Smooth muscle cell (in vitro differentiated cells): ENCODE measurements at regions not wholly inside any gene's neighbourhood (a gene's known extent, or its start where the extent isn't known, plus 50 kb on each side); places are given as distances from the start of the nearest gene placed in this dataset.

Experiments
- DNase-seq: peaks from one replicate; lab custom pipeline; 2025; ENCODE audit not compliant: unreplicated experiment; lab: John Stamatoyannopoulos, UW
- H2AFZ ChIP-seq: fragments of 200-600 bp; sonication (generic); 2 replicates; pipeline ENCODE4 v1.6.0; 2016; ENCODE audit warnings: antibody characterized with exemption, low read depth, mild to moderate bottlenecking
- H3F3A ChIP-seq: fragments of 200-600 bp; sonication (generic); 2 replicates; pipeline ENCODE4 v1.6.0; 2017; ENCODE audit warnings: antibody characterized with exemption, low read depth
- H3K27ac ChIP-seq: fragments of 200-600 bp; sonication (generic); 2 replicates; pipeline ENCODE4 v1.5.1; 2016; ENCODE audit warnings: low read depth, mild to moderate bottlenecking
- H3K27me3 ChIP-seq: fragments of 200-600 bp; sonication (generic); 2 replicates; pipeline ENCODE4 v1.6.1; 2016; ENCODE audit warnings: low read depth, mild to moderate bottlenecking
- H3K36me3 ChIP-seq: fragments of 200-600 bp; sonication (generic); 2 replicates; pipeline ENCODE4 v1.5.1; 2016; ENCODE audit warnings: low read depth
- H3K4me1 ChIP-seq: fragments of 200-600 bp; sonication (generic); 2 replicates; pipeline ENCODE4 v1.5.1; 2016; ENCODE audit warnings: low read depth
- H3K4me2 ChIP-seq: fragments of 200-600 bp; sonication (generic); 2 replicates; pipeline ENCODE4 v1.6.0; 2016; ENCODE audit warnings: mild to moderate bottlenecking
- H3K4me3 ChIP-seq: fragments of 200-600 bp; sonication (generic); 2 replicates; pipeline ENCODE4 v1.5.1; 2016; ENCODE audit warnings: mild to moderate bottlenecking
- H3K79me2 ChIP-seq: fragments of 200-600 bp; sonication (generic); 2 replicates; pipeline ENCODE4 v1.6.0; 2016; ENCODE audit warnings: low read depth, mild to moderate bottlenecking
- H3K9ac ChIP-seq: fragments of 200-600 bp; sonication (generic); 2 replicates; pipeline ENCODE4 v1.6.0; 2016; ENCODE audit warnings: low read depth
- H3K9me3 ChIP-seq: fragments of 200-600 bp; sonication (generic); replicated peaks from 2 replicates; pipeline ENCODE4 v1.5.1; 2016; ENCODE audit warnings: low read depth
- H4K20me1 ChIP-seq: fragments of 200-600 bp; sonication (generic); 2 replicates; pipeline ENCODE4 v1.6.0; 2016; ENCODE audit warnings: low read depth
- CTCF ChIP-seq: fragments of 200-600 bp; sonication (generic); IDR thresholded peaks from 2 replicates; pipeline ENCODE4 v1.5.1; 2017; ENCODE audit warnings: borderline replicate concordance, mild to moderate bottlenecking, antibody characterized with exemption; ENCODE audit not compliant: insufficient read depth, poor library complexity, severe bottlenecking
- WGBS: methylation state at CpG from one replicate; pipeline ENCODE4 v1.1.7; 2016; ENCODE audit warnings: low lambda C conversion rate; 5-methylcytosine and 5-hydroxymethylcytosine counted together

- H3K4me3 ChIP-seq, result no peak overlapping the region
- H4K20me1 ChIP-seq, result no peaks in the 10 kb centered on the region
- no peak for TF ChIP-seq CTCF
- H3K79me2 ChIP-seq, result no peaks in the 10 kb centered on the region
- H2AFZ ChIP-seq, result no peak overlapping the region
- no peaks in the 10 kb centered on the region for H3K27me3 ChIP-seq
- no peaks in the 10 kb centered on the region for H3K4me1 ChIP-seq
- H3K9me3 ChIP-seq, result no peaks in the 10 kb centered on the region
- no peak for DNase-seq
- H3K9ac ChIP-seq, result no peak overlapping the region
- H3F3A ChIP-seq, result no peaks in the 10 kb centered on the region
- no peaks in the 10 kb centered on the region for H3K36me3 ChIP-seq
- WGBS, result 90% methylated on average over 11 of the region's 11 CpGs
- no peak overlapping the region for H3K27ac ChIP-seq
- H3K4me2 ChIP-seq, result no peak overlapping the region
These were observed 78.0 kb downstream of the HMX1 start for GRCh38 chr4:8793571-8794160.

- H3K36me3 ChIP-seq, result no peaks in the 10 kb centered on the region
- H2AFZ ChIP-seq, result no peak overlapping the region
- H3K9me3 ChIP-seq, result no peaks in the 10 kb centered on the region
- no peak for DNase-seq
- no peak overlapping the region for H3K4me2 ChIP-seq
- no peaks in the 10 kb centered on the region for H3K27me3 ChIP-seq
- H4K20me1 ChIP-seq, result no peaks in the 10 kb centered on the region
- no peaks in the 10 kb centered on the region for H3F3A ChIP-seq
- H3K4me3 ChIP-seq, result no peak overlapping the region
- 89% methylated on average over 10 of the region's 10 CpGs for WGBS
- no peak overlapping the region for H3K27ac ChIP-seq
- H3K9ac ChIP-seq, result no peak overlapping the region
- TF ChIP-seq CTCF, result no peak
- H3K79me2 ChIP-seq, result no peaks in the 10 kb centered on the region
- H3K4me1 ChIP-seq, result no peaks in the 10 kb centered on the region
These were observed 79.1 kb downstream of the HMX1 start for GRCh38 chr4:8792491-8792890.

- no peak overlapping the region for H3K9ac ChIP-seq
- no peak for DNase-seq
- no peak overlapping the region for H3K27ac ChIP-seq
- H3F3A ChIP-seq, result no peaks in the 10 kb centered on the region
- WGBS, result 86% methylated on average over 9 of the region's 9 CpGs
- no peaks in the 10 kb centered on the region for H3K79me2 ChIP-seq
- TF ChIP-seq CTCF, result no peak
- H3K4me1 ChIP-seq, result no peaks in the 10 kb centered on the region
- H3K4me3 ChIP-seq, result no peak overlapping the region
- H3K4me2 ChIP-seq, result no peak overlapping the region
- no peaks in the 10 kb centered on the region for H4K20me1 ChIP-seq
- H3K36me3 ChIP-seq, result no peaks in the 10 kb centered on the region
- H3K27me3 ChIP-seq, result no peaks in the 10 kb centered on the region
- no peaks in the 10 kb centered on the region for H3K9me3 ChIP-seq
- H2AFZ ChIP-seq, result no peak overlapping the region
These were observed 80.0 kb downstream of the HMX1 start for GRCh38 chr4:8791609-8792008.

GRCh38 chr4:8790749-8791148 is 80.9 kb downstream of the HMX1 start:
- Histone ChIP-seq H3K4me3 (no peak overlapping the region), H3K36me3 (no peaks in the 10 kb centered on the region), H3K4me1 (no peaks in the 10 kb centered on the region), H3K9me3 (no peaks in the 10 kb centered on the region), H3K27me3 (no peaks in the 10 kb centered on the region), H3K79me2 (no peaks in the 10 kb centered on the region), H2AFZ (no peak overlapping the region), H3K27ac (no peak overlapping the region), H3K9ac (no peak overlapping the region), H3F3A (no peaks in the 10 kb centered on the region), H3K4me2 (no peak overlapping the region), H4K20me1 (no peaks in the 10 kb centered on the region)
- TF ChIP-seq CTCF, result no peak
- DNase-seq, result no peak
- WGBS, result 92% methylated on average over 6 of the region's 6 CpGs
